NCI-H526 treated with DMSO at 0.1 percent for 48 hours (cell line): ENCODE measurements at regions not wholly inside any gene's neighbourhood (a gene's known extent, or its start where the extent isn't known, plus 50 kb on each side); places are given as distances from the start of the nearest gene placed in this dataset.

ENCODE experiments used
- DNase-seq: peaks from one replicate; lab custom pipeline; 2025; lab: John Stamatoyannopoulos, UW

DNA sequence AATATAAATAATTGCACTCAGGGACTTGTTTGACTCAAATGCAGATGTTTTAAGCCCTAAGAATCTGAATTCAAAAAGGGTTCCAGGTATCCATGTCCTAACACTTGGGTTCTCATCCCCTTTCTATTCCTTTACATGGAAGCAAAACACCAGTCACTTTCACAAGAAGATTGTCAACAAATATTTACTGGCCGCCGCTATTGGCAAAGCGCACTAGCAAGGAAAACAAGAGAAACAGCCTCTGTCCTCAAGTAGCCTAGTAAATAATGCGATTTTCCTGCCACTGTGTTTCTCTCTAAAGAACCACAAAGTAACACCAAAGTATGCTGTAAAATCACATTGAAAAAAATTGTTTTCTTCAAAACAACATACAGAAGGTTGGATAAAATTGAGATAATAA, 66.7 kb upstream of the EZH2 start:
- DNase-seq = no peak

DNA sequence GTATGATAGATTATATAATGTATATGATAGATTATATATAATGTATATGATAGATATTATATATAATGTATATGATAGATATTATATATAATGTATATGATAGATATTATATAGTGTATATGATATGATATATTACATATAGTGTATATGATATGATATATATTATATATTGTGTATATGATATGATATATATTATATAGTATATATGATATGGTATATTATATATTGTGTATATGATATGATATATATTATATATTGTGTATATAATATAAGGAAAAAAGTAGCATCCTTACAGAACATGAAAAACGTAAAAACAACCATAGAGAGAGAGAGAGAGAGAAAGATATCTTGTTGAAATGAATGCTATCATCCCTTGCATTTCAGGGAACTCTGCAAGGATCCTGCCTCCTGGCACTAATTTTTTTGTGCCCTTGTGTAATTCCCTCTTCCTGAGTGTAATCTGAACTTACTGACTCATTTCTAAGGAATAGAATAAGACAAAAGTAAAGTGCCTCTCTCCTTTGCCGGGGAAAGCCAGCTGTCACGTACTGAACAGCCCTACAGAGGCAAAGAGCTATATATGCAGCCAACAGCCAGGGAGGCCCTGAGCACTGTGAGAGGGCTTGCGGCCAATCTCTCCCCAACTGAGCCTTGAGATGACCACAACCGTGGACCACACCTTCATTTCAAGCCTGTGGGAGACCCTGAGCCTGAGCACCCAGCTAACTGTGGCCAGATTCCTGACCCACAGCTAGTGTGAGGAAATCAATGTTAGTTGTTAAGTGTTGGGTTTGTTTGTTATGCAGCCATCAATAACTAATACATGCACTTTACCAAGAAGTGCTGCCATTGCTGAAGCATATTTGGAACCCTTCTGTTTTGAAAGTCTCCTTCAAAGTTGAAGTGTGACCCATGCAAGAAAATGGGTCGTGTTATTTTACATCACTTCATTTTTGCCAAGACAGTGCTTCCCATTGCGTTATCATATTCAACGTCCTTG, 61.1 kb upstream of the EZH2 start:
- no peak for DNase-seq

DNA sequence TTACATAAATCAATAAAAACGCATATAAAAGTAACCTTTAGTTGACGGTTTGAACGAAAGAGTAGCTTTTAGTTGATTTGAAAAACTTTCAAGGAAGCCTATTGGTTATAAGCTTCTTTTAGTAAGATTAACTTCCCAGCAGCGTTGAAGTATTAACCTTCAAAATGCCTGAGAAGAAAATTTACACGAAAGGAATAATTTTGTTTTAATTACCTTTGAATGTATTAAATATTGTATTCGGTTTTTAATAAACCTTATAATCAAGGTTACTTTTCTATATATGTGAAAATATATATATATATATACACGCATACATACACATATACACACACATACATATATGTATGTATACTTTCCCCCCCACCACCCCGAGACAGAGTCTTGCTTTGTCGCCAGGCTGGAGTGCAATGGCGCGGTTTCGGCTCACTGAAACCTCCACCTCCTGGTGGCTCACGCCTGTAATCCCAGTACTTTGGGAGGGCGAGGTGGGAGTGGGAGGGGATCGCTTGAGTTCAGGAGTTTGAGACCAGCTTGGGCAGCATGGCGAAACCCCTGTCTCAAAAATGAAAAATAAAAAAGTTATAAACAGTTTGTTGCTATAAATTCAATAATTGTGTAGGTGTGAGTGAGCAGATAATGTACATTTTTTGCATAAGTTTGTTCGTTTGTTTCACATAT, 57.6 kb upstream of the EZH2 start:
- DNase-seq = peak; percentile 80

DNA sequence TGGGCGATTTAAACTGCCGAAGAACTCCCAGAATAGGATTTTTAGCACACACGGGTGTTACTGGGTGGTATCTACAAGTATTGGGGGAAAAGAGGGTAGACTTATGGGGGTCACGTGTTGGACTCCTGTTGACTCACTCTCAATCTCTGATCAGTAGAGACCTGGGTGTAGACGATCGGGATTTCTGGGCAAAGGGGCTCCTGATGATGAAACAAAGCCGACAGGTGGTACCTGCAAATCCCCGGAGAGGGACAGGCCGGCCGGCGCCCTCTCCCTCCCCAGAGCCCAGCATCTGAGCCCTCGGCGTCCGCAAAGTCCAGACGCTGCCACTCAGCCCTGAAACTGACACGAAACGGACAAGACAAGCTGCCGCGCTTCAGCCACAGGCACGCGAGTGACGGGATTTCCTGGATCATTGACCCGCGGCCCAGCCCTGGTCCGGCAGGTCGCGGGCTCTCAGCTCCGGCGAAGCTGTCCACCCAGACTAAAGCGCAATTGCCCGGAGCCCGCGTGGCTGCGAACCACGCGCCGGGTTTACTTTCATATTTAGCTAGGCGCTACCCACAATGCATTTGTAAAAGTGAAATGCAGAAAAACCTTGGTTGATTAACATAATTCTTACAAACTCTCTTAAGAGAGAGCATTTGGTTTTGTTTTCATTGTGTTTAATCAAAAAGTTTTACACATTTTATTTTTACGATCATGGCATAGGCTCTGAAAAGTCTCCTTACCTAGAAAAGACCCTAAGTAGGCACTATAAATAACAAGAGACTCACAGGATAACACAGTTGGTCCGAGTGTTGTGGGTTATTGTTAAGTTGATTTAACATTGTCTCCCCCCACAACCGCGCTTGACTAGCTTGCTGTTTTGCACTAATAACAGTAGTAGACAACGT, 56.9 kb upstream of the EZH2 start:
- DNase-seq = peak; percentile 91

DNA sequence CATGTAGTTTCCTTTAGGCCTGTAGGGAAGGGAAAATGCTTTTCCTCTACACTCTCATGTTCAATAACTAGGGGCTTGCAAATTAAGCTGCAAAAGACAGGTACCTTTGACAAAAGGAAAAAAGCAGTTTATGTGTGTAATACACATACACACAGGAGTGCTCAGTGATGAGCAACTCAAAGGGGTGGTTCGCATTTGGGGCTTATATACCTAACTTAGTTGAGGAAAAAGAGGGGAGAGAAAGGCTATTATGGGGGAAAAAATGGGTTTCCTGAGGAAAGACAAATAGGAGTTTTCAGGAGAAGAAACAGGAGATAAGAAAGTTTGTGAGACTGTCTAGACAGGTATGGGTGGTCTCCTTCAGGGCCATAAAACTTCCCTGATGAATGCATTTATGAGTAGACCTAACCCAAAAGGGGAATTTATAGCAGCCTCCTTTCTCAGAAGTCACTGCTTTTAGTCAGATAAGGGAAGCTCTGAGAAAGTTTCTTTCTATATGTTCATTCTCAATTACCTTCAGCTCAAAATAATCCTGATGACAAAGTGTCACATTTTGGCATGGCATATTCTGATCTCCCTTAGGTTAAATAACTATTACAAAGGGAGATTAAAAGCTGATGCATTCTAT, 55.2 kb upstream of the EZH2 start:
- no peak for DNase-seq

DNA sequence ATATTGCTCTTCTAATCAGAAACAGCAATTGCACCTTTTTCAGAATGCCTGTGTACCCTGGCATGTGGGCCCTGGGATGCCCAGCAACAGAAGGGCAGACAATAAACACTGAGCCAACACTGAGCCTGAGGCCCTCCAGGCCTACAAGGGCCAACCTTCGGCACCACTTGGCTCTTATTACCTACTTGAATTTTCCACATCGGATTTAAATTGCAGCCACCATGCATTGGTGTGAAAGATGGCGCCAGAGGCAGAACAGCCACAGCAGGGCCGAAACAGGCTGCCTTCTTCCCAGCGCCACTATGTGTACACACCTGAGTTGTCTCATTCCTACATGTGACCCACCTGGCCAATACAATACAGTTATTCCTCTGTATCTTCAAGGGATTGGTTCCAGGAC, 51.4 kb upstream of the EZH2 start:
- no peak for DNase-seq
